PC-9 (cell line): ENCODE measurements at regions not wholly inside any gene's neighbourhood (a gene's known extent, or its start where the extent isn't known, plus 50 kb on each side); places are given as distances from the start of the nearest gene placed in this dataset.

Experiments used
- EZH2 ChIP-seq: fragments of 200-600 bp; sonication (generic); IDR thresholded peaks from 2 replicates; pipeline ENCODE4 v1.8.0; 2017; ENCODE audit warnings: antibody characterized with exemption, low read depth
- TF ChIP-seq, protein P1 (sequence below): fragments of 200-600 bp; sonication (generic); conservative IDR thresholded peaks from 2 replicates; pipeline ENCODE4 v1.6.1; 2017; ENCODE audit warnings: mixed run types, antibody characterized with exemption, mild to moderate bottlenecking, moderate library complexity

DNA sequence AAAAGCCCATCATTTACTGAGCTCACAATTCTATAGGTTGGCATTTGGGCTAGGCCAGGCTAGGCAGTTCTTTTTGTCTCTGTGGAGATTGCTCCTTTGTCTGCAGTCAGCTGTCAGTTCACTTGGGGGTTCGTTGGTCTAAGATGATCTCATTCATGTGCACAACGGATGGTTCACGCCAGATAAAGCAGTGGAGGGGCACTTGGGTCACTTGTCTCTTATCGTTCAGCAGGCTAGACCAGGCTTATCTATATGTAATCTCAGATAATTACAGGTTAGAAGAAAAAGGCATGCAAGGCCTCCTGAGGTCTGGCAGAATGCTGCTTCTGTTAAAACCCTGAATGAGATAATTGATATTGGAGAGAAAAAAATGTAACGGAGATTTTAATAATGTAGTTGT is 119.0 kb upstream of the ATP2B1 start:
- TF ChIP-seq, protein P1, sequence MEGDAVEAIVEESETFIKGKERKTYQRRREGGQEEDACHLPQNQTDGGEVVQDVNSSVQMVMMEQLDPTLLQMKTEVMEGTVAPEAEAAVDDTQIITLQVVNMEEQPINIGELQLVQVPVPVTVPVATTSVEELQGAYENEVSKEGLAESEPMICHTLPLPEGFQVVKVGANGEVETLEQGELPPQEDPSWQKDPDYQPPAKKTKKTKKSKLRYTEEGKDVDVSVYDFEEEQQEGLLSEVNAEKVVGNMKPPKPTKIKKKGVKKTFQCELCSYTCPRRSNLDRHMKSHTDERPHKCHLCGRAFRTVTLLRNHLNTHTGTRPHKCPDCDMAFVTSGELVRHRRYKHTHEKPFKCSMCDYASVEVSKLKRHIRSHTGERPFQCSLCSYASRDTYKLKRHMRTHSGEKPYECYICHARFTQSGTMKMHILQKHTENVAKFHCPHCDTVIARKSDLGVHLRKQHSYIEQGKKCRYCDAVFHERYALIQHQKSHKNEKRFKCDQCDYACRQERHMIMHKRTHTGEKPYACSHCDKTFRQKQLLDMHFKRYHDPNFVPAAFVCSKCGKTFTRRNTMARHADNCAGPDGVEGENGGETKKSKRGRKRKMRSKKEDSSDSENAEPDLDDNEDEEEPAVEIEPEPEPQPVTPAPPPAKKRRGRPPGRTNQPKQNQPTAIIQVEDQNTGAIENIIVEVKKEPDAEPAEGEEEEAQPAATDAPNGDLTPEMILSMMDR: no peak
- TF ChIP-seq EZH2: no peak
